NCI-H2196 (cell line): ENCODE measurements at regions not wholly inside any gene's neighbourhood (a gene's known extent, or its start where the extent isn't known, plus 50 kb on each side); places are given as distances from the start of the nearest gene placed in this dataset.

Source experiments
- DNase-seq: peaks from one replicate; lab custom pipeline; 2025; ENCODE audit not compliant: unreplicated experiment; lab: John Stamatoyannopoulos, UW

DNA sequence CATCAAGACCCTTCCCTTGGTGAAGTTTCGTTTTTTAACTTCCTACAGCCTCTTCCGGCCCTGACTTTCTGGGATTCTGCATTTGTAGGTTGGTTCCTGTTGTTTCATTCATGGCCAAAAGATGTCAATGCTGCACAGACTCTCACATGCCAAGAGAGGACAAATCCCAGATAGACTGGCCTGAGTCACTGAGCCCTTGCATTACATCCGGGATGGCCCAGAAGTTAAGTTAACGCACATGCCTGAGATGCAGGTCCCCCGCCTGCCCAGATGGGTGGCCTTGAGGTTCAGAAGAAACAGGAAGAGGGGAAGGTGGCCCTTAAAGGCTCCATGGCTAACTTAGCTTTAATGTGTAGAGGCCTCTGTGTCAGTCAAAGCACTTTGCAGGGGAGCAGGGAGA is 51.6 kb upstream of the SRGAP3 start:
- DNase-seq = no peak

DNA sequence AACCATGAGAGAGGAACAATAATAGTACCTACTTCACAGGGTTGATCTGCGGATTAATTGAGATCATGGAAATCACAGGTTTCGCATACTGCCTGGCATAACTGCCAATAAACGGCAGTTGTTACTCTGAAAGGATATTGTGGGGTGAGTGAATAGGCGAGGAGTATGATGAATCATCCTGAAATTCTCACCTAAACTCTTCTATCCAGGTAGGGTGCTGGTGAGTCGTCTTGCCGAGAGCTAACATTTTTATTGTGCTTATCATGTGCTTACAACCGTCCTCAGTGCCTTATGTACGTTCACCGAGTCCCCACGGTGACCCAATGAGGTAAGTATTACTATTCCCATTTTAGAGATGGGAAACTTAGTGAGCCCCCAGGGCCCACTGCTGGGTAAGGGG is 52.4 kb upstream of the SRGAP3 start:
- no peak for DNase-seq

DNA sequence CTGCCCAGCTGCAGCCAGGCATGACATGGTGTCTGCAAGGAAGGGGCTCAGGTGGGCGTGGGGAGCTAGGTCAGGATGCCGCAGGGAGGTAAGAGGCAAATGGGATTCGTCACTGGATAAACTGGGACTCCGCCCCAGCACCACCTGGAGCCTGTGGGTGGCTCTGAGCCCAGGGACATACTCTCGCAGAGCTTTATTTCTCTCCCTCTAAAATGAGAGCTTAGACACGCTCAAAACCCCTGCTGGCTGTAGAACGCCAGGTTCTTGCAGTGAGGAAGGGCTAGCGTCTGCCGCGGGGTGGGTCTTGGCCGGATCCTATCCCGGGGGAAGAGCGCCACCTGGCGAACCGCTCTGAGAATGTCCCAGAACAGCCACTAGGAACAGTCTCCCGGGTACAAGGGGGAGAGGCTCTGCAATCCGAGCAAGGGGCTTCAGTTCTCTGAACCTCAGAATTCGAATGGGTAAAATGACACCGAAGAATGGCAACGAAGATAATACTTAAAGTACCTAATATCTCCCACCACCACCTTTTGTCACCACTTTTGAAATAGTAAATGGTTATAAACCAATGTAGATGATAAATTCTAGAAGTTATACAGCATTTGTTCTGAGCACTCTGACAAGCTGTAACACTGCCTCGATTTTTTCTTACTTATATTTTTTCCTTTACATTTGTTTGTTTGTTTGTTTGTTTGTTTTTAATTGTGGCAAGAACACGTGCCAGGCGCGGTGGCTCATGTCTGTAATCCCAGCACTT is 53.2 kb upstream of the SRGAP3 start:
- peak; percentile 73 for DNase-seq

- DNase-seq = no peak
Observed at GRCh38 chr3:9308298-9308990, 54.4 kb upstream of the THUMPD3 start.

- no peak for DNase-seq
Observed at GRCh38 chr3:9310043-9310442, 52.8 kb upstream of the THUMPD3 start.

- no peak for DNase-seq
Observed at GRCh38 chr3:9311228-9311627, 51.6 kb upstream of the THUMPD3 start.
